ENCODE measurements at regions not wholly inside any gene's neighbourhood (a gene's known extent, or its start where the extent isn't known, plus 50 kb on each side); places are given as distances from the start of the nearest gene placed in this dataset.

DNA sequence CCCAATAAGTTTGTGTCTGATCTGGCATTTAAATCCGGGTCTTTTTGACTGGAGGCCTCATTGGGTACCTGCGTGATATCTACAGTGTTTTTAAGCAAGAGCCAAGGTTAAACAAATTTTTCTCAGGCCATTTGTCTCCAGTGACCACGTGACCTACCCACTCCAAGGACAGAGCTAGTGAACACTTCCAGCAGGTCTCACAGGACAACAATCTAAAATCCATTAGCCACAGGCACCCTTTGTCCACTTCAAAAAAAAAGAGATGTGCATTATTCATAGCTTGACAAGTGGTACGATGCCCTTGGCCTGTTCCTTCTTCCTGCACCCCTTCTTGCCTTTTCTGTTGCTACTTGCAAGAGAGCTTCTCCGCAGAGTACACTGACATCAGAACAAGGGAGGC lies 109.6 kb upstream of the GSC start:
- TF ChIP-seq, protein P1, sequence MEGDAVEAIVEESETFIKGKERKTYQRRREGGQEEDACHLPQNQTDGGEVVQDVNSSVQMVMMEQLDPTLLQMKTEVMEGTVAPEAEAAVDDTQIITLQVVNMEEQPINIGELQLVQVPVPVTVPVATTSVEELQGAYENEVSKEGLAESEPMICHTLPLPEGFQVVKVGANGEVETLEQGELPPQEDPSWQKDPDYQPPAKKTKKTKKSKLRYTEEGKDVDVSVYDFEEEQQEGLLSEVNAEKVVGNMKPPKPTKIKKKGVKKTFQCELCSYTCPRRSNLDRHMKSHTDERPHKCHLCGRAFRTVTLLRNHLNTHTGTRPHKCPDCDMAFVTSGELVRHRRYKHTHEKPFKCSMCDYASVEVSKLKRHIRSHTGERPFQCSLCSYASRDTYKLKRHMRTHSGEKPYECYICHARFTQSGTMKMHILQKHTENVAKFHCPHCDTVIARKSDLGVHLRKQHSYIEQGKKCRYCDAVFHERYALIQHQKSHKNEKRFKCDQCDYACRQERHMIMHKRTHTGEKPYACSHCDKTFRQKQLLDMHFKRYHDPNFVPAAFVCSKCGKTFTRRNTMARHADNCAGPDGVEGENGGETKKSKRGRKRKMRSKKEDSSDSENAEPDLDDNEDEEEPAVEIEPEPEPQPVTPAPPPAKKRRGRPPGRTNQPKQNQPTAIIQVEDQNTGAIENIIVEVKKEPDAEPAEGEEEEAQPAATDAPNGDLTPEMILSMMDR (IDR thresholded peaks at IDR 0.05; ENCODE audit: extremely low read depth, low read depth, low read length) = no peak
- no peaks in the 10 kb centered on the region for H3K9me3 ChIP-seq (ENCODE audit: low read depth, low read length)

DNA sequence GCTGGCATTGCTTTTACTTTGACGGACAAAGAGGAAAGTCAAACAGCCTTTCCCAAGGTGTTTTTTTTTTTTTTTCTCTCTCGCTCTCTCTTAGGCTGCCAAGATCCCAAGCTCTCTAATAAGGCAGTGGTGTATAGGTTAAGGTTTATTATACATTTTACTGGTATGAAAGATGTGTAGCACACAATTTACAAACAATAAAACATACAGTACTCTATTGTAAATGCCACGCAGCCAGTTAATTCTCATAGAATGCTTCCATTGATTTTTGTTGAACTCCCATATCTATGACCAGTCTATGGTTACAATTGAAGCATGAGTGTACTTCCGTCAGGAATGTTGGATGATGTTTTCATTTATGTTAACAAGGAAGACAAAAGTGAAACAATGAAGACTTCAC lies 106.4 kb upstream of the GSC start:
- Histone ChIP-seq H3K4me3 (ENCODE audit: insufficient read depth, low read length) (no peak overlapping the region), H3K79me2 (ENCODE audit: insufficient read depth, low read length) (no peaks in the 10 kb centered on the region), H3K27ac (ENCODE audit: low read depth, low read length) (no peak overlapping the region), H3K9me3 (ENCODE audit: low read depth, low read length) (no peaks in the 10 kb centered on the region), H3K4me1 (ENCODE audit: insufficient read depth, low read length) (no peaks in the 10 kb centered on the region), H3K4me2 (ENCODE audit: insufficient read depth, low read length) (no peak overlapping the region), H2AFZ (ENCODE audit: low read length) (no peak overlapping the region), H3K36me3 (ENCODE audit: insufficient read depth, low read length) (no peaks in the 10 kb centered on the region), H4K20me1 (ENCODE audit: insufficient read depth, low read length) (no peaks in the 10 kb centered on the region), H3K27me3 (ENCODE audit: insufficient read depth, low read length) (peaks cover 6% of the 10 kb centered on the region)
- TF ChIP-seq, protein P1 (IDR thresholded peaks at IDR 0.05; ENCODE audit: extremely low read depth, low read depth, low read length) = no peak
- no peak for DNase-seq (ENCODE audit: insufficient read length, low spot score, missing footprints)

More for the DNA sequence above, 109.6 kb upstream of the GSC start:
- Histone ChIP-seq H2AFZ (ENCODE audit: low read length) (no peak overlapping the region), H3K36me3 (ENCODE audit: insufficient read depth, low read length) (no peaks in the 10 kb centered on the region), H3K27ac (ENCODE audit: low read depth, low read length) (no peak overlapping the region), H3K27me3 (ENCODE audit: insufficient read depth, low read length) (peaks cover 6% of the 10 kb centered on the region), H3K79me2 (ENCODE audit: insufficient read depth, low read length) (no peaks in the 10 kb centered on the region), H3K4me1 (ENCODE audit: insufficient read depth, low read length) (no peaks in the 10 kb centered on the region), H4K20me1 (ENCODE audit: insufficient read depth, low read length) (no peaks in the 10 kb centered on the region), H3K4me2 (ENCODE audit: insufficient read depth, low read length) (no peak overlapping the region), H3K4me3 (ENCODE audit: insufficient read depth, low read length) (no peak overlapping the region)
- DNase-seq (ENCODE audit: insufficient read length, low spot score, missing footprints) = no peak

DNA sequence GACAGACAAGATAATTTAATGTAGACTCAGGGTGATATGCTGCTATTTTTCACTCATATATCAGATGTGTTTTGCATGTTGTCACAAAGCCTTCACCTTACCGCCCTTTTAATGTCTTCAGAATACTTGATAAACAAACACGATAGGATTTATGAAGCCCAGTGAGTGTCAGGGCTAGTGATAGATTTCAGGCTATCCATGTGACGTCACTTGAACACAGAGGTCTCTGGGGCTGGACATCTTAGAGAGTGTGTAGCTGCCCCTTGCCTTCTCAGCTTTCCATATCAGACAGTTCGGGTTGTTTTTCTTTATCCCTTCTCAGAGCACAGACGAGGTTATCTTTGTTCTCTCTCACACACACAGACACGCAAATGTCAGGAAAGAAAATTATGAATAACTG lies 105.3 kb upstream of the GSC start:
- no peaks in the 10 kb centered on the region for H3K9me3 ChIP-seq (ENCODE audit: low read depth, low read length)
- peaks cover 6% of the 10 kb centered on the region for H3K27me3 ChIP-seq (ENCODE audit: insufficient read depth, low read length)
- H3K27ac ChIP-seq (ENCODE audit: low read depth, low read length) = no peak overlapping the region
- H3K36me3 ChIP-seq (ENCODE audit: insufficient read depth, low read length) = no peaks in the 10 kb centered on the region
- no peak overlapping the region for H3K4me2 ChIP-seq (ENCODE audit: insufficient read depth, low read length)
- no peaks in the 10 kb centered on the region for H4K20me1 ChIP-seq (ENCODE audit: insufficient read depth, low read length)
- DNase-seq (ENCODE audit: insufficient read length, low spot score, missing footprints) = no peak
- no peak overlapping the region for H3K4me3 ChIP-seq (ENCODE audit: insufficient read depth, low read length)
- TF ChIP-seq, protein P1 (IDR thresholded peaks at IDR 0.05; ENCODE audit: extremely low read depth, low read depth, low read length) = no peak
- no peaks in the 10 kb centered on the region for H3K4me1 ChIP-seq (ENCODE audit: insufficient read depth, low read length)
- no peak overlapping the region for H2AFZ ChIP-seq (ENCODE audit: low read length)
- no peaks in the 10 kb centered on the region for H3K79me2 ChIP-seq (ENCODE audit: insufficient read depth, low read length)

DNA sequence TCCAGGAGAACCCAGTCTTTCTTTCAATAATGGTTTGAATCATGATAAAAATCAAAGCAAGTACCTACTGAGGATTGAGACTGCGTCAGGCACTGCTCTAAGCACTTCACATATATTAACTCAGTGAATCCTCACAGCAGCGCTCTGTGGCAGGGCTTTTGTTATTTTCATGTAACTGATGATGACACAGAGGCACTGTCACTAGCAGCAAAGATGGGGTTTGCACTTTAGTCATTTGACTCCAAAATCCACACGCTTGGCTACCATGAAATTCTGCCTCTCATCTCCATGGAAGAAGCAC lies 98.8 kb upstream of the GSC start:
- peaks cover 4% of the 10 kb centered on the region for H3K27me3 ChIP-seq (ENCODE audit: insufficient read depth, low read length)
- H3K9me3 ChIP-seq (ENCODE audit: low read depth, low read length) = no peaks in the 10 kb centered on the region
- no peak for DNase-seq (ENCODE audit: insufficient read length, low spot score, missing footprints)
- H2AFZ ChIP-seq (ENCODE audit: low read length) = no peak overlapping the region
- no peaks in the 10 kb centered on the region for H3K4me1 ChIP-seq (ENCODE audit: insufficient read depth, low read length)
- no peaks in the 10 kb centered on the region for H3K79me2 ChIP-seq (ENCODE audit: insufficient read depth, low read length)
- H3K4me2 ChIP-seq (ENCODE audit: insufficient read depth, low read length) = no peak overlapping the region
- no peak overlapping the region for H3K4me3 ChIP-seq (ENCODE audit: insufficient read depth, low read length)
- H4K20me1 ChIP-seq (ENCODE audit: insufficient read depth, low read length) = no peaks in the 10 kb centered on the region
- TF ChIP-seq, protein P1 (IDR thresholded peaks at IDR 0.05; ENCODE audit: extremely low read depth, low read depth, low read length) = no peak
- H3K27ac ChIP-seq (ENCODE audit: low read depth, low read length) = no peak overlapping the region
- H3K36me3 ChIP-seq (ENCODE audit: insufficient read depth, low read length) = no peaks in the 10 kb centered on the region
